ENCODE measurements at regions not wholly inside any gene's neighbourhood (a gene's known extent, or its start where the extent isn't known, plus 50 kb on each side); places are given as distances from the start of the nearest gene placed in this dataset.

GRCh38 chr1:103953386-103953785, 203.7 kb downstream of the AMY1C start:
- POLR2A ChIA-PET = no interaction called here
- no peak overlapping the region for H2AFZ ChIP-seq (ENCODE audit: low read depth, low read length)
- no peaks in the 10 kb centered on the region for H3K9me1 ChIP-seq (replicated peaks; ENCODE audit: control insufficient read depth, extremely low read depth, insufficient read depth, low read length)
- no peaks in the 10 kb centered on the region for H3K79me2 ChIP-seq (ENCODE audit: control insufficient read depth, insufficient read depth, low read length)
- no peaks in the 10 kb centered on the region for H4K20me1 ChIP-seq (replicated peaks; ENCODE audit: control insufficient read depth, extremely low read depth, insufficient read depth, low read length)
- H3K4me2 ChIP-seq (ENCODE audit: insufficient read depth, low read length) = no peak overlapping the region
- BruUV-seq (replicated peaks) = no TSS peak
- dilution Hi-C loops (cut with MboI; ENCODE audit: extremely low pct_ligation_motif_present, low sequenced_read_pairs) = no loop called here
- no peaks in the 10 kb centered on the region for H3K36me3 ChIP-seq (ENCODE audit: control insufficient read depth in 2 of 2, extremely low read depth in 1 of 2, insufficient read depth in 2 of 2, low read length in 2 of 2)
- DNase-seq (ENCODE audit: low read depth, low spot score) (no peak), FAIRE-seq (no peak)
- H3K4me1 ChIP-seq (ENCODE audit: control insufficient read depth, extremely low read depth, insufficient read depth, low read length) = no peaks in the 10 kb centered on the region
- no peaks in the 10 kb centered on the region for H3K9me3 ChIP-seq (replicated peaks; ENCODE audit: control insufficient read depth, insufficient read depth, low read length)
- intact Hi-C loops (cut with micrococcal nuclease) = no loop called here
- no peak for TF ChIP-seq MYC (IDR thresholded peaks at IDR 0.05; ENCODE audit: low read depth, low read length)
- TF ChIP-seq POLR2AphosphoS5 (IDR thresholded peaks at IDR 0.05; ENCODE audit: insufficient read depth, low read depth, low read length) = no peak
- TF ChIP-seq JUN (IDR thresholded peaks at IDR 0.05; ENCODE audit: borderline replicate concordance, insufficient read depth, insufficient read length, low read depth) = no peak
- no peak for TF ChIP-seq CTCF (IDR thresholded peaks at IDR 0.05; ENCODE audit: extremely low read depth in 1 of 2, insufficient read depth in 1 of 2, low read depth in 1 of 2, low read length in 2 of 2)
- no peak for TF ChIP-seq GATA2 (IDR thresholded peaks at IDR 0.05; ENCODE audit: insufficient read depth, insufficient read length, low read depth, low read length)
- TF ChIP-seq MAX (IDR thresholded peaks at IDR 0.05; ENCODE audit: insufficient read depth, insufficient read length) = no peak
- no peak for TF ChIP-seq EZH2 (IDR thresholded peaks at IDR 0.05; ENCODE audit: borderline replicate concordance, low read depth, low read length, severe bottlenecking)
- TF ChIP-seq FOS (IDR thresholded peaks at IDR 0.05; ENCODE audit: borderline replicate concordance, insufficient read depth, low read length) = no peak
- no peak for TF ChIP-seq POLR2A (IDR thresholded peaks at IDR 0.05; ENCODE audit: low read depth, low read length)
- H3K4me3 ChIP-seq (replicated peaks in 1 of 3; ENCODE audit: insufficient read depth in 1 of 3, low read depth in 1 of 3, low read length in 3 of 3) = no peak overlapping the region
- CTCF ChIA-PET = no interaction called here
- H3K9ac ChIP-seq (replicated peaks; ENCODE audit: extremely low read depth, insufficient read depth, low read length) = no peak overlapping the region
- no peaks in the 10 kb centered on the region for H3K27me3 ChIP-seq (ENCODE audit: control insufficient read depth in 2 of 2, insufficient read depth in 2 of 2, low read length in 2 of 2)
- H3K27ac ChIP-seq (ENCODE audit: insufficient read depth, low read depth, low read length) = no peak overlapping the region

Data from endothelial cell of umbilical vein (primary cell).